Right lobe of liver (tissue), 6 donors: ENCODE measurements at regions not wholly inside any gene's neighbourhood (a gene's known extent, or its start where the extent isn't known, plus 50 kb on each side); places are given as distances from the start of the nearest gene placed in this dataset.

ENCODE experiments used
- ATAC-seq, 4 donors: fragments of 200-7000 bp; cut with Tn5 transposase; one replicate each; pipeline ENCODE4 v1.9.1; 2020; ENCODE audit warnings: mild to moderate bottlenecking in 4 of 4, moderate library complexity in 4 of 4
- DNase-seq, 3 donors: peaks; one replicate each; pipeline ENCODE4 v3.0.0-alpha.2; 2020
- H3K27ac ChIP-seq, 3 donors: fragments of 200-600 bp; one replicate each; pipeline ENCODE4 v1.8.0; 2022
- H3K27me3 ChIP-seq, 2 donors: fragments of 200-600 bp; one replicate each; pipeline ENCODE4 v1.8.0; 2022
- H3K36me3 ChIP-seq, 4 donors: fragments of 200-600 bp; sonication (generic) in 1 of 4; one replicate each; pipeline versions ENCODE4 v1.5.1 to v1.8.0; 2017 to 2022; ENCODE audit warnings: control low read depth in 1 of 4
- H3K4me1 ChIP-seq, 4 donors: fragments of 200-600 bp; sonication (generic) in 1 of 4; one replicate each; pipeline versions ENCODE4 v1.5.1 to v1.8.0; 2017 to 2022; ENCODE audit warnings: control low read depth in 1 of 4
- H3K4me3 ChIP-seq, 3 donors: fragments of 200-600 bp; one replicate each; pipeline ENCODE4 v1.8.0; 2022
- H3K9me3 ChIP-seq, 4 donors: fragments of 200-600 bp; sonication (generic) in 1 of 4; one replicate each; pipeline versions ENCODE4 v1.5.1 to v1.8.0; 2017 to 2022; ENCODE audit warnings: control low read depth in 1 of 4
- CTCF ChIP-seq, 4 donors: fragments of 200-600 bp in 3 of 4; fragments of 450-650 bp in 1 of 4; IDR thresholded peaks; one replicate each; pipeline versions ENCODE4 v1.5.1 to v1.8.0; 2016 to 2022; ENCODE audit warnings: antibody characterized with exemption in 4 of 4, mild to moderate bottlenecking in 2 of 4
- POLR2A ChIP-seq: fragments of 450-650 bp; IDR thresholded peaks from one replicate; pipeline ENCODE4 v1.6.1; 2017; ENCODE audit warnings: antibody characterized with exemption, mild to moderate bottlenecking
- WGBS: methylation state at CpG from one replicate; pipeline ENCODE4 v1.1.6; 2018; ENCODE audit warnings: low coverage, low lambda C conversion rate; ENCODE audit not compliant: insufficient coverage; ENCODE audit errors: missing lambda C conversion rate; 5-methylcytosine and 5-hydroxymethylcytosine counted together
- intact Hi-C, 2 donors: fragments of 100-400 bp; cut with DNase I; formaldehyde crosslinking; loops; one replicate each; pipeline versions ENCODE4 v1.11.2 to v1.14.1; 2022
- donor health status: DM: no; HTN: yes; CAD: no.
- donor health status: DM: no; HTN: no; CAD: no.
- donor health status: DM: no; HTN: no; CAD: no.
- donor health status: DM: no; HTN: yes; CAD: no.
- donor health status: DM: no; HTN: yes; CAD: no.

GRCh38 chr2:64228126-64228678 lies 84.0 kb upstream of the PELI1 start:
- WGBS: 1% methylated on average over 21 of the region's 26 CpGs
- no peaks in the 10 kb centered on the region for H3K27me3 ChIP-seq
- TF ChIP-seq POLR2A (peak; percentile 43), CTCF (IDR thresholded peaks at IDR 0.05) (no peak)
- no peaks in the 10 kb centered on the region for H3K36me3 ChIP-seq
- intact Hi-C loops: no loop called here
- peak overlapping the region; percentile 53 to 69 (median 64) for H3K27ac ChIP-seq
- peaks cover 0 to 7% (median under 1%) of the 10 kb centered on the region in 4 donors for H3K4me1 ChIP-seq
- peak overlapping the region; percentile 33 to 54 (median 48) for H3K4me3 ChIP-seq
- DNase-seq (peak; percentile 87 to 92 (median 90)), ATAC-seq (peak; percentile 99)
- no peaks in the 10 kb centered on the region for H3K9me3 ChIP-seq

- Histone ChIP-seq H3K4me3 (no peak overlapping the region), H3K36me3 (no peaks in the 10 kb centered on the region), H3K27me3 (no peaks in the 10 kb centered on the region), H3K27ac (peak overlapping the region; percentile 53 to 69 (median 64)), H3K4me1 (peaks cover 0 to 7% (median under 1%) of the 10 kb centered on the region in 4 donors), H3K9me3 (no peaks in the 10 kb centered on the region)
- TF ChIP-seq POLR2A (no peak), CTCF (IDR thresholded peaks at IDR 0.05) (no peak)
- WGBS: 82% methylated on average over 4 of the region's 4 CpGs
- no peak for DNase-seq
- no peak for ATAC-seq
- intact Hi-C loops: no loop called here
Measured at GRCh38 chr2:64228918-64229317, 84.7 kb upstream of the PELI1 start.

GRCh38 chr2:64230540-64230939 lies 86.3 kb upstream of the PELI1 start:
- H3K4me3 ChIP-seq: no peak overlapping the region
- TF ChIP-seq CTCF (IDR thresholded peaks at IDR 0.05) (no peak), POLR2A (no peak)
- H3K36me3 ChIP-seq: no peaks in the 10 kb centered on the region
- no peak overlapping the region for H3K27ac ChIP-seq
- H3K27me3 ChIP-seq: no peaks in the 10 kb centered on the region
- ATAC-seq (no peak), DNase-seq (no peak)
- no peaks in the 10 kb centered on the region for H3K9me3 ChIP-seq
- peaks cover 0 to 15% (median under 1%) of the 10 kb centered on the region in 4 donors for H3K4me1 ChIP-seq
- intact Hi-C loops: no loop called here

- DNase-seq: no peak
- Histone ChIP-seq H3K27ac (no peak overlapping the region), H3K27me3 (no peaks in the 10 kb centered on the region), H3K4me3 (no peak overlapping the region), H3K36me3 (no peaks in the 10 kb centered on the region), H3K4me1 (peaks cover 0 to 15% (median under 1%) of the 10 kb centered on the region in 4 donors), H3K9me3 (no peaks in the 10 kb centered on the region)
- intact Hi-C loops: no loop called here
- WGBS: 62% methylated on average over 2 of the region's 2 CpGs
- no peak for ATAC-seq
- TF ChIP-seq POLR2A (no peak), CTCF (IDR thresholded peaks at IDR 0.05) (no peak)
Measured at GRCh38 chr2:64232266-64232665, 88.0 kb upstream of the PELI1 start.
